ENCODE measurements at regions not wholly inside any gene's neighbourhood (a gene's known extent, or its start where the extent isn't known, plus 50 kb on each side); places are given as distances from the start of the nearest gene placed in this dataset. TPM values are rescaled to one million over a fixed set of nuclear protein-coding genes. Genes with fewer than 3 reads are reported as not detected.
"Not testable (repeated sequence)": the region's sequence is repeated elsewhere in the genome, so short reads cannot be mapped to it uniquely, and the experiment has no call there.

GRCh38 chr1:223897097-223897496 is 51.4 kb upstream of the TP53BP2 start:
- H3K23ac ChIP-seq (ENCODE audit: low read depth, low read length, poor library complexity); H3K9ac ChIP-seq (ENCODE audit: low read depth, low read length, poor library complexity); H2BK15ac ChIP-seq (ENCODE audit: low read length); H2BK5ac ChIP-seq (ENCODE audit: low read length); H3K79me1 ChIP-seq (ENCODE audit: low read depth, low read length); H3K18ac ChIP-seq (ENCODE audit: low read length); H3K4me1 ChIP-seq (ENCODE audit: control insufficient read depth in 2 of 2, insufficient read depth in 1 of 2, low read depth in 1 of 2, low read length in 2 of 2); H3K27ac ChIP-seq (replicated peaks; ENCODE audit: low read length); H2BK120ac ChIP-seq (ENCODE audit: low read depth, low read length); H3K4me3 ChIP-seq (ENCODE audit: low read length in 2 of 2); H3K27me3 ChIP-seq (ENCODE audit: control insufficient read depth in 3 of 3, insufficient read depth in 3 of 3, low read depth in 1 of 3, low read length in 3 of 3); H3K4me2 ChIP-seq (ENCODE audit: insufficient read depth, low read length, poor library complexity, severe bottlenecking); H2BK12ac ChIP-seq (ENCODE audit: low read length); H2AFZ ChIP-seq (ENCODE audit: low read length); H3K4ac ChIP-seq (ENCODE audit: low read length); H4K8ac ChIP-seq (ENCODE audit: low read depth, low read length); DNase-seq (ENCODE audit: low spot score); H3K36me3 ChIP-seq (replicated peaks in 1 of 2; ENCODE audit: control insufficient read depth in 2 of 2, insufficient read depth in 2 of 2, low read length in 2 of 2); H2AK5ac ChIP-seq (ENCODE audit: low read depth, low read length); H4K91ac ChIP-seq (ENCODE audit: low read depth, low read length, poor library complexity); H3K14ac ChIP-seq (ENCODE audit: low read length); H3K9me3 ChIP-seq (replicated peaks in 1 of 2; ENCODE audit: control insufficient read depth in 2 of 2, insufficient read depth in 1 of 2, low read depth in 1 of 2, low read length in 2 of 2): not testable (repeated sequence)
- WGBS, 2 donors (ENCODE audit: extremely low coverage in 2 of 2, insufficient read length in 2 of 2, insufficient replicate concordance in 1 of 2) = no CpG with 5 or more reads among the region's 4 CpGs

DNA sequence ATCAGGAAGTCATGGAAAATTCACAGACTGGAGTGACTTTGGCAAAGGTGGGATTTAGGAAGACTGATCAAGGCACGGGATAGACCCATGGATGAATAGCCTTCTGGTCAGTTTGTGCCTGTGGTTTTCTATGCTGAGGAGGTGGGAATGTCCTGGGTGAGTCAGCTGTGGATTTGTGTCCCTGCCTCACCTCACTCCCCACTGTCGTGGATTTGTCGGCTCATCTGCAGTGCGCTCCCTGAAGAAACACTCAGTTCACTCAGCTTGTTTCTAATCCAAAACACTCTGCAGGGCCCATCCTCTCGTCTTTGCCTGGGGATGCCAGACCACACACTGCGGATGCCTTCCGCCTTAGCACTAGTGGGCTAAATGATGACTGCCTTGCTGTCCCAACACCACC is 50.2 kb upstream of the TP53BP2 start:
- not testable (repeated sequence) for H3K9me3 ChIP-seq (replicated peaks in 1 of 2; ENCODE audit: control insufficient read depth in 2 of 2, insufficient read depth in 1 of 2, low read depth in 1 of 2, low read length in 2 of 2); H3K18ac ChIP-seq (ENCODE audit: low read length); H3K79me1 ChIP-seq (ENCODE audit: low read depth, low read length); H2AK5ac ChIP-seq (ENCODE audit: low read depth, low read length); H2BK12ac ChIP-seq (ENCODE audit: low read length); H3K27me3 ChIP-seq (ENCODE audit: control insufficient read depth in 3 of 3, insufficient read depth in 3 of 3, low read depth in 1 of 3, low read length in 3 of 3); H4K91ac ChIP-seq (ENCODE audit: low read depth, low read length, poor library complexity); H3K4me3 ChIP-seq (ENCODE audit: low read length in 2 of 2); H3K4ac ChIP-seq (ENCODE audit: low read length); H2AFZ ChIP-seq (ENCODE audit: low read length); H2BK15ac ChIP-seq (ENCODE audit: low read length); H2BK5ac ChIP-seq (ENCODE audit: low read length); H3K23ac ChIP-seq (ENCODE audit: low read depth, low read length, poor library complexity); H3K14ac ChIP-seq (ENCODE audit: low read length); H3K9ac ChIP-seq (ENCODE audit: low read depth, low read length, poor library complexity); H3K4me1 ChIP-seq (ENCODE audit: control insufficient read depth in 2 of 2, insufficient read depth in 1 of 2, low read depth in 1 of 2, low read length in 2 of 2); H4K8ac ChIP-seq (ENCODE audit: low read depth, low read length); H2BK120ac ChIP-seq (ENCODE audit: low read depth, low read length); DNase-seq (ENCODE audit: low spot score); H3K4me2 ChIP-seq (ENCODE audit: insufficient read depth, low read length, poor library complexity, severe bottlenecking); H3K36me3 ChIP-seq (replicated peaks in 1 of 2; ENCODE audit: control insufficient read depth in 2 of 2, insufficient read depth in 2 of 2, low read length in 2 of 2); H3K27ac ChIP-seq (replicated peaks; ENCODE audit: low read length)
- no CpG with 5 or more reads among the region's 7 CpGs for WGBS, 2 donors (ENCODE audit: extremely low coverage in 2 of 2, insufficient read length in 2 of 2, insufficient replicate concordance in 1 of 2)

Small RNAs in the stretch of these regions (small RNA-seq; reads per million reads assigned to genes)
- not detected for gene RNU6-1319P (ENCODE audit: insufficient read depth)

Data from neuronal stem cell (in vitro differentiated cells).